ENCODE measurements at regions not wholly inside any gene's neighbourhood (a gene's known extent, or its start where the extent isn't known, plus 50 kb on each side); places are given as distances from the start of the nearest gene placed in this dataset.

DNA sequence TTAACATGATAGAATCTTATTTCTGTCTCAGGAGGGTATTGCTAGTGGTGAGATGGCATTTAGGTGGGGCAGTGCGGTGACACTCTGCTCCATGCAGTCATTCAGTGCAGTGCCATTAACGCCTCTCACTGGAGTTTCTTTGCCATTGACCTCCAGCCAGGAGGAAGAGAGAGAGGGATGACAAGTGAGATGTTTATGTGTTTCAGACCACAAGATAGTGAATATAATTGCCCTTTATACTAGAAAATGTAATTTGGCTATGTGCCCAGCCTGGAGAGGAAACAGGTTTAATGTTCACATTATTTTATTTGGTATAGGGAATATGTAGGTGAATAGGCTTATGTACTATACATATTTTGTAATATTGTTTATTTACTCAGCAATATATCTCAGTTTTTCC lies 84.5 kb downstream of the ZIC1 start:
- H3K4me3 ChIP-seq, result no peak overlapping the region
- no peak for ATAC-seq
- H3K9me3 ChIP-seq, result no peaks in the 10 kb centered on the region
- H3K4me1 ChIP-seq, result no peaks in the 10 kb centered on the region
- TF ChIP-seq, protein P1, sequence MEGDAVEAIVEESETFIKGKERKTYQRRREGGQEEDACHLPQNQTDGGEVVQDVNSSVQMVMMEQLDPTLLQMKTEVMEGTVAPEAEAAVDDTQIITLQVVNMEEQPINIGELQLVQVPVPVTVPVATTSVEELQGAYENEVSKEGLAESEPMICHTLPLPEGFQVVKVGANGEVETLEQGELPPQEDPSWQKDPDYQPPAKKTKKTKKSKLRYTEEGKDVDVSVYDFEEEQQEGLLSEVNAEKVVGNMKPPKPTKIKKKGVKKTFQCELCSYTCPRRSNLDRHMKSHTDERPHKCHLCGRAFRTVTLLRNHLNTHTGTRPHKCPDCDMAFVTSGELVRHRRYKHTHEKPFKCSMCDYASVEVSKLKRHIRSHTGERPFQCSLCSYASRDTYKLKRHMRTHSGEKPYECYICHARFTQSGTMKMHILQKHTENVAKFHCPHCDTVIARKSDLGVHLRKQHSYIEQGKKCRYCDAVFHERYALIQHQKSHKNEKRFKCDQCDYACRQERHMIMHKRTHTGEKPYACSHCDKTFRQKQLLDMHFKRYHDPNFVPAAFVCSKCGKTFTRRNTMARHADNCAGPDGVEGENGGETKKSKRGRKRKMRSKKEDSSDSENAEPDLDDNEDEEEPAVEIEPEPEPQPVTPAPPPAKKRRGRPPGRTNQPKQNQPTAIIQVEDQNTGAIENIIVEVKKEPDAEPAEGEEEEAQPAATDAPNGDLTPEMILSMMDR (IDR thresholded peaks at IDR 0.05), result no peak
- H3K27ac ChIP-seq, result no peak overlapping the region
- H3K27me3 ChIP-seq (ENCODE audit: insufficient read depth in 3 of 3, low read length in 2 of 3), result no peaks in the 10 kb centered on the region
- intact Hi-C loops (cut with DNase I), result no loop called here
- WGBS, 3 donors, result 82 to 87% (median 83%) methylated on average over 2 of the region's 2 CpGs
- DNase-seq, result no peak
- no peaks in the 10 kb centered on the region for H3K36me3 ChIP-seq (ENCODE audit: insufficient read depth in 1 of 2, low read depth in 1 of 2)

DNA sequence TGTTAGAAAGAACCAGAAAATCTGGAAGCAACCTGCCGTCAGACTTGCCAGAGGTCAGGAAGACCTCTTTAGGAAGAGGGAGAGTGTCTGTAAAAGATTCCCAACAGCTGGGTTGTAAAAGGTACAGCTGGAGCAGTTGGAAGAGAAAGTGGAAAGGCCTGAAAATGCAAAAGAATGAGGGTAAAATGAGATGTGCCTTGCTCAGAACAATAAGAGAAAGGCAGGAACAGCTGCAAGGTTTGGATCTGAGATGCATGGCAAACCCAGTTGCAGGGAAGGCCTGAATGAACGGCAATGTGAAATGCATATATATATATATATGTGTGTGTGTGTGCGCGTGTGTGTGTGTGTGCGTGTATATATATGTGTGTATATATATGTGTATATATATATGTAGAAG lies 88.1 kb downstream of the ZIC1 start:
- DNase-seq, result no peak
- Histone ChIP-seq H3K36me3 (ENCODE audit: insufficient read depth in 1 of 2, low read depth in 1 of 2) (no peaks in the 10 kb centered on the region), H3K4me3 (no peak overlapping the region), H3K9me3 (no peaks in the 10 kb centered on the region), H3K4me1 (no peaks in the 10 kb centered on the region), H3K27ac (no peak overlapping the region), H3K27me3 (ENCODE audit: insufficient read depth in 3 of 3, low read length in 2 of 3) (no peaks in the 10 kb centered on the region)
- intact Hi-C loops (cut with DNase I), result no loop called here
- TF ChIP-seq, protein P1 (IDR thresholded peaks at IDR 0.05), result no peak
- ATAC-seq, result no peak
- WGBS, 3 donors, result 35 to 54% (median 40%) methylated on average over 5 of the region's 5 CpGs

DNA sequence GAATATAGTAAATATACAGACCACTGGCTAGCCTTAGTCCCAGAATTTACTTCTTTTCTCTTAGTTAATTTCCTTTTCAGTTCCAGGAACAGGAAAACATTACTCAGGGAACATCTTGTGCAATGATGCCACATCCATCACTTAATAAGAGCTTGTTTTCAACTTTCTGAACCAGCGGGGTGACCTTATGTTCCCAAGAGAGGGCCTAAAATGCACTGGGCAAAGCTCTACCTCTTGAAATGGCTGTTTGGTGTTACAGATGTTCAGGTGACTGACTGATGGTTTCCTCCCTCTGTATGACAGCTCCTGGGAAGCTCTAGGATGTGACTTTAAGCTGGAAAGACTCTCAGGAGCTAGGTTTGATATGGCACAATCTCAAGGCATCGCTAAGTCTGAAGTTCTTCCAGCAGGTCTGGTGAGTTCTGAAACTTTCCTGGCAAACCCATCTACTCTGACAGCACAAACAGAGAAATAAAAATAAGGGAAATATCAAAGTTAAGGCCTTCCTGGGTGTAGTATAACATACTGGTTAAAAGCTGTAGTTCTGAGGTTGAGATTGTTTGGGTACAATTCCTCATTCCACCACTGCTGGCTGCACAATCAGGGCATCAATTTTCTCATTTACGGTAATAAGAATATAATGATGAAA lies 98.6 kb downstream of the ZIC1 start:
- peak in 1 of 4 donors; percentile 53 for ATAC-seq

DNA sequence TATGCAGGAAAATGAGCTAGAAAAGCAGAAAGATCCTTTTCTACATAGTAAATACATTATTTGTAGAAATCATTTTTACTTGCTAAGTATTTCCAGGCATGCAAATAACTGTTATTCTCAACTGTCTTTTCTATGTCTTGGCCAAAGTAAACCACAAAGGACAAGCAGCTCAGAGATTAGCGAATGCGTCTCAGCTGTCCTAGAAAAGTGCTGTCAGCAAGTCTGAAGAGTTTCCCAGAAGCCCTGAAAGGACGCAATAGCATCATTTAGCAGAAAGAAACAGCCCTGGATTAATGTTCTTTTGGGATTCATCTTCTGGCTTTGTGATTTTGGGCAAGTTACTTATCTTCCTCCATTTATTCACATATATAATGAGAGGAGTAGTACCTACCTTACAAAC lies 100.3 kb downstream of the ZIC1 start:
- H3K4me1 ChIP-seq, result no peaks in the 10 kb centered on the region
- WGBS, 3 donors, result 66 to 87% (median 74%) methylated on average over 3 of the region's 3 CpGs
- no peaks in the 10 kb centered on the region for H3K9me3 ChIP-seq
- no peaks in the 10 kb centered on the region for H3K27me3 ChIP-seq (ENCODE audit: insufficient read depth in 3 of 3, low read length in 2 of 3)
- H3K27ac ChIP-seq, result no peak overlapping the region
- H3K36me3 ChIP-seq (ENCODE audit: insufficient read depth in 1 of 2, low read depth in 1 of 2), result no peaks in the 10 kb centered on the region
- ATAC-seq (no peak), DNase-seq (no peak)
- H3K4me3 ChIP-seq, result no peak overlapping the region
- TF ChIP-seq, protein P1 (IDR thresholded peaks at IDR 0.05), result no peak
- intact Hi-C loops (cut with DNase I), result no loop called here

More for the DNA sequence above, 98.6 kb downstream of the ZIC1 start:
- TF ChIP-seq, protein P1 (IDR thresholded peaks at IDR 0.05), result no peak
- Histone ChIP-seq H3K27me3 (ENCODE audit: insufficient read depth in 3 of 3, low read length in 2 of 3) (no peaks in the 10 kb centered on the region), H3K36me3 (ENCODE audit: insufficient read depth in 1 of 2, low read depth in 1 of 2) (no peaks in the 10 kb centered on the region), H3K4me1 (no peaks in the 10 kb centered on the region), H3K27ac (no peak overlapping the region), H3K4me3 (no peak overlapping the region), H3K9me3 (no peaks in the 10 kb centered on the region)
- DNase-seq, result no peak
- intact Hi-C loops (cut with DNase I), result no loop called here
- 70 to 88% (median 74%) methylated on average over 3 of the region's 3 CpGs for WGBS, 3 donors

DNA sequence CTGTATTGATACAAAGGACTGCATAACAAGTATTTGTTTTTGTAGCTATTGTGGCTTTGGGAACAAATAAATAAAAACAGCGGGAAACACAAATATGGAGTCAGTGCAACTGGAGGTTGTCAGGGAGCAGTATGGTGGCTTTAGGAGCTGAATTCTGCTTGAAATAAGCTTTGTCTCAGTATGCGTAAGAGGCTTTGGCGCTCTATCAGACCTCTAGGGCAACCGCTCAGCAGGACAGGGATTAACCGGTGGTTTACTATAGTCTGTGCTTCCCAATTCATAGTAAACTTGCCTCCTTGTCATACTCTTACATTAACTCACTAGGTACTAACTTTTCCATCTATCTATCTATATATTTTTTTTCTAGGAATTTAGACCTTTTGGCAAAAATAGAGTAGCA lies 104.6 kb downstream of the ZIC1 start:
- no peaks in the 10 kb centered on the region for H3K4me1 ChIP-seq
- ATAC-seq, result no peak
- no peaks in the 10 kb centered on the region for H3K27me3 ChIP-seq (ENCODE audit: insufficient read depth in 3 of 3, low read length in 2 of 3)
- intact Hi-C loops (cut with DNase I), result no loop called here
- no peak overlapping the region for H3K4me3 ChIP-seq
- no peak for DNase-seq
- H3K9me3 ChIP-seq, result no peaks in the 10 kb centered on the region
- TF ChIP-seq, protein P1 (IDR thresholded peaks at IDR 0.05), result no peak
- 92 to 94% (median 93%) methylated on average over 5 of the region's 5 CpGs for WGBS, 3 donors
- no peak overlapping the region for H3K27ac ChIP-seq
- H3K36me3 ChIP-seq (ENCODE audit: insufficient read depth in 1 of 2, low read depth in 1 of 2), result no peaks in the 10 kb centered on the region
